GM21786 (cell line): ENCODE measurements at regions not wholly inside any gene's neighbourhood (a gene's known extent, or its start where the extent isn't known, plus 50 kb on each side); places are given as distances from the start of the nearest gene placed in this dataset.

ENCODE experiments used
- ATAC-seq: cut with Tn5 transposase; IDR thresholded peaks from one replicate; pipeline ENCODE4 v1.9.1; 2021; ENCODE audit not compliant: unreplicated experiment

GRCh38 chr16:86104537-86105048 lies 205.6 kb downstream of the IRF8 start:
- ATAC-seq: no peak

- no peak for ATAC-seq
Observed at GRCh38 chr16:86107215-86107825, 208.4 kb downstream of the IRF8 start.

- no peak for ATAC-seq
Observed at GRCh38 chr16:86108062-86108461, 209.1 kb downstream of the IRF8 start.

- ATAC-seq: no peak
Observed at GRCh38 chr16:86110134-86110533, 211.2 kb downstream of the IRF8 start.

- no peak for ATAC-seq
Observed at GRCh38 chr16:86110726-86111125, 211.8 kb downstream of the IRF8 start.

GRCh38 chr16:86112178-86112577 lies 213.2 kb downstream of the IRF8 start:
- ATAC-seq: no peak

GRCh38 chr16:86117235-86117634 lies 218.3 kb downstream of the IRF8 start:
- no peak for ATAC-seq

- no peak for ATAC-seq
Observed at GRCh38 chr16:86117756-86118155, 218.8 kb downstream of the IRF8 start.

- ATAC-seq: no peak
Observed at GRCh38 chr16:86118467-86119307, 219.7 kb downstream of the IRF8 start.

- no peak for ATAC-seq
Observed at GRCh38 chr16:86120201-86121192, 221.5 kb downstream of the IRF8 start.

- no peak for ATAC-seq
Observed at GRCh38 chr16:86121374-86122010, 222.5 kb downstream of the IRF8 start.

GRCh38 chr16:86122681-86123342 lies 223.8 kb downstream of the IRF8 start:
- no peak for ATAC-seq

GRCh38 chr16:86124321-86124720 lies 225.4 kb downstream of the IRF8 start:
- no peak for ATAC-seq

GRCh38 chr16:86126891-86127290 lies 227.9 kb downstream of the IRF8 start:
- ATAC-seq: no peak

GRCh38 chr16:86127366-86127765 lies 228.4 kb downstream of the IRF8 start:
- no peak for ATAC-seq

- ATAC-seq: no peak
Observed at GRCh38 chr16:86128246-86128645, 229.3 kb downstream of the IRF8 start.

- ATAC-seq: no peak
Observed at GRCh38 chr16:86129541-86129940, 230.6 kb downstream of the IRF8 start.

GRCh38 chr16:86133377-86133776 lies 234.4 kb downstream of the IRF8 start:
- no peak for ATAC-seq

GRCh38 chr16:86133847-86134375 lies 234.9 kb downstream of the IRF8 start:
- ATAC-seq: no peak
